ENCODE measurements at regions not wholly inside any gene's neighbourhood (a gene's known extent, or its start where the extent isn't known, plus 50 kb on each side); places are given as distances from the start of the nearest gene placed in this dataset.
"Not testable (repeated sequence)": the region's sequence is repeated elsewhere in the genome, so short reads cannot be mapped to it uniquely, and the experiment has no call there.

- not testable (repeated sequence) for TF ChIP-seq CTCF (IDR thresholded peaks at IDR 0.05; ENCODE audit: low read depth, low read length, missing input control); RAD21 (IDR thresholded peaks at IDR 0.05); REST (IDR thresholded peaks at IDR 0.05); JUND (IDR thresholded peaks at IDR 0.05)
Observed at GRCh38 chr9:67712956-67713355, 145.8 kb upstream of the ANKRD20A1 start.

All from liver (tissue), 3 donors.